Caco-2 (cell line): ENCODE measurements at regions not wholly inside any gene's neighbourhood (a gene's known extent, or its start where the extent isn't known, plus 50 kb on each side); places are given as distances from the start of the nearest gene placed in this dataset.

Source experiments
- BruUV-seq: library from RNA; stranded (reverse); fragments of 400-500 nt; replicated peaks from 2 replicates; lab custom pipeline; 2021; lab: Mats Ljungman, UMichigan
- CTCF ChIA-PET: fragments of 300-600 bp; sonication (Branson Sonifier 250); formaldehyde crosslinking; loops from one replicate; lab custom pipeline; 2022; ENCODE audit warnings: antibody characterized with exemption; lab: Charles Lee
- POLR2A ChIA-PET: fragments of 300-600 bp; sonication (Branson Sonifier 250); formaldehyde crosslinking; loops from one replicate; lab custom pipeline; 2022; ENCODE audit warnings: antibody characterized with exemption; lab: Charles Lee
- DNase-seq, 2 experiments: peaks; one replicate each; pipeline versions ENCODE4 v3.0.0 to v3.0.0-alpha.2; 2020 to 2022
- H3K27me3 ChIP-seq: replicated peaks from 2 replicates; pipeline ENCODE4 v1.6.0; 2011; ENCODE audit warnings: low read length; ENCODE audit not compliant: control insufficient read depth, insufficient read depth
- H3K36me3 ChIP-seq: 2 replicates; pipeline ENCODE4 v1.5.1; 2011; ENCODE audit warnings: low read length; ENCODE audit not compliant: control insufficient read depth, insufficient read depth
- H3K4me1 ChIP-seq: fragments of 250-450 bp; sonication (Bioruptor Pico); 2 replicates; pipeline ENCODE4 v1.5.1; 2020; ENCODE audit warnings: mild to moderate bottlenecking
- H3K4me3 ChIP-seq: 2 replicates; pipeline ENCODE4 v1.5.1; 2011; ENCODE audit warnings: low read depth, mild to moderate bottlenecking, control low read depth, low read length
- H3K9me3 ChIP-seq: fragments of 250-450 bp; sonication (Bioruptor Pico); 2 replicates; pipeline ENCODE4 v1.5.1; 2020; ENCODE audit warnings: mild to moderate bottlenecking, moderate library complexity
- H3K27ac Mint-ChIP-seq: one replicate; pipeline ENCODE4 v1.8.0; 2022; ENCODE audit warnings: mixed read lengths; ENCODE audit not compliant: unreplicated experiment
- H3K27me3 Mint-ChIP-seq: one replicate; pipeline ENCODE4 v1.8.0; 2022; ENCODE audit warnings: mixed read lengths; ENCODE audit not compliant: insufficient read depth, unreplicated experiment
- H3K36me3 Mint-ChIP-seq: one replicate; pipeline ENCODE4 v1.8.0; 2022; ENCODE audit warnings: mild to moderate bottlenecking, mixed read lengths; ENCODE audit not compliant: insufficient read depth, unreplicated experiment
- H3K4me1 Mint-ChIP-seq: one replicate; pipeline ENCODE4 v1.8.0; 2022; ENCODE audit warnings: low read depth, mixed read lengths; ENCODE audit not compliant: unreplicated experiment
- H3K4me3 Mint-ChIP-seq: one replicate; pipeline ENCODE4 v1.8.0; 2022; ENCODE audit warnings: mild to moderate bottlenecking, moderate library complexity, mixed read lengths; ENCODE audit not compliant: unreplicated experiment
- H3K9me3 Mint-ChIP-seq: one replicate; pipeline ENCODE4 v1.8.0; 2022; ENCODE audit warnings: mixed read lengths; ENCODE audit not compliant: unreplicated experiment
- CTCF ChIP-seq, 2 experiments: fragments of 200-600 bp in 1 of 2; IDR thresholded peaks; 1 replicate in 1 of 2; 2 replicates in 1 of 2; pipeline versions ENCODE4 v1.5.1 to v1.8.0; 2011 to 2022; ENCODE audit warnings: antibody characterized with exemption in 1 of 2, control low read depth in 1 of 2, inconsistent platforms in 1 of 2, low read depth in 1 of 2, low read length in 1 of 2, mild to moderate bottlenecking in 1 of 2, moderate library complexity in 1 of 2; ENCODE audit not compliant: insufficient read depth in 1 of 2, severe bottlenecking in 1 of 2, unreplicated experiment in 1 of 2
- intact Hi-C: fragments of 100-400 bp; cut with micrococcal nuclease; formaldehyde crosslinking; loops from one replicate; pipeline ENCODE4 v1.10.0; 2022; ENCODE audit not compliant: unreplicated experiment

- Mint-ChIP-seq H3K36me3 (no peaks in the 10 kb centered on the region), H3K4me1 (no peaks in the 10 kb centered on the region), H3K27ac (no peak overlapping the region), H3K4me3 (no peak overlapping the region), H3K9me3 (peaks cover 11% of the 10 kb centered on the region), H3K27me3 (no peaks in the 10 kb centered on the region)
- Histone ChIP-seq H3K4me3 (no peak overlapping the region), H3K4me1 (no peaks in the 10 kb centered on the region), H3K9me3 (no peaks in the 10 kb centered on the region; the same call in 1 of the 2 replicates), H3K36me3 (no peaks in the 10 kb centered on the region), H3K27me3 (no peaks in the 10 kb centered on the region)
- intact Hi-C loops = no loop called here
- ChIA-PET CTCF (no interaction called here), POLR2A (no interaction called here)
- BruUV-seq = no TSS peak
- no peak for DNase-seq
- TF ChIP-seq CTCF (IDR thresholded peaks at IDR 0.05; ENCODE audit: insufficient read depth in 1 of 2, low read depth in 1 of 2, low read length in 1 of 2, severe bottlenecking in 1 of 2, unreplicated experiment in 1 of 2) = no peak
These were observed 217.6 kb upstream of the ZFP42 start for GRCh38 chr4:187777954-187778353.

- no peak for TF ChIP-seq CTCF (IDR thresholded peaks at IDR 0.05; ENCODE audit: insufficient read depth in 1 of 2, low read depth in 1 of 2, low read length in 1 of 2, severe bottlenecking in 1 of 2, unreplicated experiment in 1 of 2)
- Histone ChIP-seq H3K27me3 (no peaks in the 10 kb centered on the region), H3K36me3 (no peaks in the 10 kb centered on the region), H3K4me3 (no peak overlapping the region), H3K4me1 (no peaks in the 10 kb centered on the region), H3K9me3 (no peaks in the 10 kb centered on the region; the same call in 1 of the 2 replicates)
- intact Hi-C loops = no loop called here
- ChIA-PET POLR2A (no interaction called here), CTCF (no interaction called here)
- H3K9me3 Mint-ChIP-seq = peaks cover 11% of the 10 kb centered on the region
- BruUV-seq = no TSS peak
- H3K4me1 Mint-ChIP-seq = no peaks in the 10 kb centered on the region
- no peak overlapping the region for H3K4me3 Mint-ChIP-seq
- H3K27ac Mint-ChIP-seq = no peak overlapping the region
- H3K27me3 Mint-ChIP-seq = no peaks in the 10 kb centered on the region
- DNase-seq = no peak
- H3K36me3 Mint-ChIP-seq = no peaks in the 10 kb centered on the region
These were observed 215.5 kb upstream of the ZFP42 start for GRCh38 chr4:187780070-187780469.

- Mint-ChIP-seq H3K4me1 (no peaks in the 10 kb centered on the region), H3K27ac (no peak overlapping the region), H3K9me3 (peaks cover 11% of the 10 kb centered on the region), H3K4me3 (no peak overlapping the region), H3K27me3 (no peaks in the 10 kb centered on the region), H3K36me3 (no peaks in the 10 kb centered on the region)
- no peaks in the 10 kb centered on the region for H3K36me3 ChIP-seq
- no peak for DNase-seq
- ChIA-PET POLR2A (no interaction called here), CTCF (no interaction called here)
- no peaks in the 10 kb centered on the region for H3K27me3 ChIP-seq
- intact Hi-C loops = no loop called here
- no peak overlapping the region for H3K4me3 ChIP-seq
- H3K9me3 ChIP-seq = no peaks in the 10 kb centered on the region; the same call in 1 of the 2 replicates
- H3K4me1 ChIP-seq = no peaks in the 10 kb centered on the region
- no TSS peak for BruUV-seq
- TF ChIP-seq CTCF (IDR thresholded peaks at IDR 0.05; ENCODE audit: insufficient read depth in 1 of 2, low read depth in 1 of 2, low read length in 1 of 2, severe bottlenecking in 1 of 2, unreplicated experiment in 1 of 2) = no peak
These were observed 213.2 kb upstream of the ZFP42 start for GRCh38 chr4:187782286-187782824.
